Liver (tissue), 8 donors: ENCODE measurements at regions not wholly inside any gene's neighbourhood (a gene's known extent, or its start where the extent isn't known, plus 50 kb on each side); places are given as distances from the start of the nearest gene placed in this dataset.
A peak's percentile ranks its signal among the peaks of the same experiment; 100 is the strongest.

Source experiments
- DNase-seq: peaks from one replicate; pipeline ENCODE4 v3.0.0-alpha.2; 2017; ENCODE audit warnings: low spot score
- H3K27ac ChIP-seq, 2 donors: one replicate each; pipeline ENCODE4 v1.7.0; 2013; ENCODE audit warnings: inconsistent platforms in 2 of 2, low read length in 2 of 2, control low read depth in 1 of 2, low read depth in 1 of 2, mild to moderate bottlenecking in 1 of 2
- H3K27me3 ChIP-seq, 4 donors: one replicate each; pipeline versions ENCODE4 v1.6.1 to v1.7.0; 2013; ENCODE audit warnings: low read length in 3 of 4, inconsistent platforms in 1 of 4, mild to moderate bottlenecking in 1 of 4, moderate library complexity in 1 of 4; ENCODE audit not compliant: control insufficient read depth in 4 of 4, insufficient read depth in 4 of 4
- H3K36me3 ChIP-seq, 4 donors: one replicate each; pipeline versions ENCODE4 v1.6.1 to v1.7.0; 2013; ENCODE audit warnings: low read length in 3 of 4, mild to moderate bottlenecking in 3 of 4, low read depth in 1 of 4, moderate library complexity in 1 of 4; ENCODE audit not compliant: control insufficient read depth in 4 of 4, insufficient read depth in 3 of 4
- H3K4me1 ChIP-seq, 4 donors: one replicate each; pipeline versions ENCODE4 v1.6.1 to v1.7.0; 2013; ENCODE audit warnings: low read length in 3 of 4, mild to moderate bottlenecking in 3 of 4, moderate library complexity in 1 of 4; ENCODE audit not compliant: control insufficient read depth in 4 of 4, insufficient read depth in 4 of 4
- H3K4me3 ChIP-seq, 3 donors: one replicate each; pipeline versions ENCODE4 v1.6.1 to v1.7.0; 2013; ENCODE audit warnings: low read length in 3 of 3, control low read depth in 1 of 3, low read depth in 1 of 3, mild to moderate bottlenecking in 1 of 3
- H3K9ac ChIP-seq, 2 donors: one replicate each; pipeline ENCODE4 v1.7.0; 2013; ENCODE audit warnings: low read length in 2 of 2, mild to moderate bottlenecking in 2 of 2, moderate library complexity in 2 of 2, control low read depth in 1 of 2, low read depth in 1 of 2
- H3K9me3 ChIP-seq, 4 donors: one replicate each; pipeline versions ENCODE4 v1.6.1 to v1.7.0; 2013; ENCODE audit warnings: low read length in 3 of 4; ENCODE audit not compliant: control insufficient read depth in 4 of 4
- ATF3 ChIP-seq: IDR thresholded peaks from 2 replicates; pipeline ENCODE4 v1.6.1; 2016; ENCODE audit warnings: antibody characterized with exemption
- CTCF ChIP-seq: fragments of 150-350 bp; IDR thresholded peaks from 2 replicates; pipeline ENCODE4 v1.5.1; 2017; ENCODE audit warnings: improper control_type of control experiment, low read depth, low read length; ENCODE audit not compliant: missing input control
- EGR1 ChIP-seq, 2 donors: IDR thresholded peaks; 2 replicates each; pipeline ENCODE4 v1.6.1; 2016 to 2018; ENCODE audit warnings: antibody characterized with exemption in 2 of 2, low read depth in 2 of 2
- FOXA1 ChIP-seq: IDR thresholded peaks from 2 replicates; pipeline ENCODE4 v1.6.1; 2016; ENCODE audit warnings: antibody characterized with exemption
- GABPA ChIP-seq, 2 donors: IDR thresholded peaks in 1 of 2; conservative IDR thresholded peaks in 1 of 2; 2 replicates each; pipeline ENCODE4 v1.6.1; 2016; ENCODE audit warnings: antibody characterized with exemption in 2 of 2, mild to moderate bottlenecking in 1 of 2, moderate library complexity in 1 of 2
- HNF4A ChIP-seq, 2 donors: conservative IDR thresholded peaks; 2 replicates each; pipeline ENCODE4 v1.6.1; 2016; ENCODE audit warnings: antibody characterized with exemption in 2 of 2, mild to moderate bottlenecking in 2 of 2
- HNF4G ChIP-seq: IDR thresholded peaks from 2 replicates; pipeline ENCODE4 v1.6.1; 2016; ENCODE audit warnings: antibody characterized with exemption
- NR2F2 ChIP-seq: IDR thresholded peaks from 2 replicates; pipeline ENCODE4 v1.6.1; 2016; ENCODE audit warnings: antibody characterized with exemption
- RAD21 ChIP-seq, 2 donors: IDR thresholded peaks; 2 replicates each; pipeline ENCODE4 v1.6.1; 2016; ENCODE audit warnings: antibody characterized with exemption in 2 of 2, mild to moderate bottlenecking in 2 of 2
- REST ChIP-seq: IDR thresholded peaks from 2 replicates; pipeline ENCODE4 v1.6.1; 2016; ENCODE audit warnings: antibody characterized with exemption, mild to moderate bottlenecking
- RXRA ChIP-seq, 2 donors: IDR thresholded peaks; 2 replicates each; pipeline ENCODE4 v1.6.1; 2017 to 2018; ENCODE audit warnings: antibody characterized with exemption in 2 of 2, mild to moderate bottlenecking in 1 of 2
- TAF1 ChIP-seq: conservative IDR thresholded peaks from 2 replicates; pipeline ENCODE4 v1.6.1; 2016; ENCODE audit warnings: antibody characterized with exemption, mild to moderate bottlenecking
- YY1 ChIP-seq: IDR thresholded peaks from 2 replicates; pipeline ENCODE4 v1.6.1; 2016; ENCODE audit warnings: antibody characterized with exemption, mild to moderate bottlenecking
- ZBTB33 ChIP-seq: IDR thresholded peaks from 2 replicates; pipeline ENCODE4 v1.6.1; 2016; ENCODE audit warnings: antibody characterized with exemption
- WGBS: extraction: QIAGEN DNeasy Blood & Tissue Kit; methylation state at CpG from one replicate; pipeline ENCODE4 v1.1.7; 2013; 5-methylcytosine and 5-hydroxymethylcytosine counted together
- donor health status: healthy.
- donor health status: healthy.
- donor health status: healthy.
- donor health status: healthy.
- donor health status: healthy.

GRCh38 chr14:89493406-89493805, 76.4 kb upstream of the FOXN3 start:
- Histone ChIP-seq H3K9me3 (no peaks in the 10 kb centered on the region), H3K4me1 (peaks cover 7 to 24% (median 18%) of the 10 kb centered on the region in 4 donors), H3K27me3 (no peaks in the 10 kb centered on the region), H3K4me3 (no peak overlapping the region), H3K9ac (no peak overlapping the region), H3K36me3 (no peaks in the 10 kb centered on the region), H3K27ac (peak overlapping the region in 1 of 2 donors; percentile 8)
- no peak for DNase-seq
- WGBS, result 56% methylated on average over 4 of the region's 4 CpGs
- TF ChIP-seq CTCF, result no peak
- no peak for TF ChIP-seq TAF1
- no peak for TF ChIP-seq ZBTB33
- TF ChIP-seq RXRA (IDR thresholded peaks at IDR 0.05), result no peak
- TF ChIP-seq FOXA1, result no peak
- TF ChIP-seq YY1, result no peak

GRCh38 chr14:89491711-89492381, 74.8 kb upstream of the FOXN3 start:
- no peak for DNase-seq
- no peaks in the 10 kb centered on the region for H3K36me3 ChIP-seq
- 64% methylated on average over 8 of the region's 8 CpGs for WGBS
- no peaks in the 10 kb centered on the region for H3K27me3 ChIP-seq
- TF ChIP-seq CTCF (no peak), HNF4A (conservative IDR thresholded peaks at IDR 0.05) (peak in 1 of 2 donors; percentile 4)
- H3K9me3 ChIP-seq, result no peaks in the 10 kb centered on the region
- H3K4me3 ChIP-seq, result no peak overlapping the region
- no peak overlapping the region for H3K27ac ChIP-seq
- H3K4me1 ChIP-seq, result peaks cover 8 to 31% (median 20%) of the 10 kb centered on the region in 4 donors
- H3K9ac ChIP-seq, result no peak overlapping the region

- no peaks in the 10 kb centered on the region for H3K9me3 ChIP-seq
- no peak for TF ChIP-seq NR2F2
- no peak for TF ChIP-seq HNF4G
- no peak for TF ChIP-seq REST
- TF ChIP-seq ATF3, result no peak
- TF ChIP-seq RXRA (IDR thresholded peaks at IDR 0.05), result no peak
- TF ChIP-seq CTCF, result no peak
- TF ChIP-seq GABPA (IDR thresholded peaks at IDR 0.05 in 1 of 2, conservative IDR thresholded peaks at IDR 0.05 in 1 of 2), result no peak
- no peak for TF ChIP-seq RAD21 (IDR thresholded peaks at IDR 0.05)
- no peak for TF ChIP-seq EGR1 (IDR thresholded peaks at IDR 0.05; ENCODE audit: low read depth in 2 of 2)
- TF ChIP-seq HNF4A (conservative IDR thresholded peaks at IDR 0.05), result no peak
- 98% methylated on average over 5 of the region's 5 CpGs for WGBS
- H3K27ac ChIP-seq, result no peak overlapping the region
- H3K4me1 ChIP-seq, result peaks cover 11 to 35% (median 23%) of the 10 kb centered on the region in 4 donors
- no peaks in the 10 kb centered on the region for H3K36me3 ChIP-seq
- no peak for DNase-seq
- H3K27me3 ChIP-seq, result no peaks in the 10 kb centered on the region
- H3K9ac ChIP-seq, result no peak overlapping the region
- no peak overlapping the region for H3K4me3 ChIP-seq
These were observed 73.4 kb upstream of the FOXN3 start for GRCh38 chr14:89490466-89490865.
